GM12878 (cell line): ENCODE measurements at regions not wholly inside any gene's neighbourhood (a gene's known extent, or its start where the extent isn't known, plus 50 kb on each side); places are given as distances from the start of the nearest gene placed in this dataset.

Experiments used
- ATAC-seq: fragments of 200-7000 bp; cut with Tn5 transposase; 3 replicates; pipeline ENCODE4 v1.9.1; 2020; ENCODE audit warnings: mild to moderate bottlenecking, moderate library complexity
- BruUV-seq: library from RNA; stranded (reverse); fragments of 400-500 nt; replicated peaks from 2 replicates; lab custom pipeline; 2021; lab: Mats Ljungman, UMichigan
- CTCF ChIA-PET: fragments of 300-600 bp; sonication (Branson Sonifier 250); formaldehyde crosslinking; extraction: SDS; loops from one replicate; lab custom pipeline; 2021; ENCODE audit warnings: inconsistent platforms; lab: Yijun Ruan, JAX
- POLR2A ChIA-PET: fragments of 350-600 bp; formaldehyde crosslinking; extraction: SDS; loops from one replicate; lab custom pipeline; 2021; ENCODE audit warnings: inconsistent platforms; lab: Charles Lee
- RAD21 ChIA-PET: fragments of 300-600 bp; sonication (Branson Sonifier 250); formaldehyde crosslinking; loops from one replicate; lab custom pipeline; 2023; ENCODE audit warnings: antibody characterized with exemption; ENCODE audit not compliant: unreplicated experiment; lab: Charles Lee
- SMC1A ChIA-PET: fragments of 300-600 bp; sonication (Branson Sonifier 250); formaldehyde crosslinking; loops from one replicate; lab custom pipeline; 2023; ENCODE audit not compliant: unreplicated experiment, uncharacterized antibody; lab: Charles Lee
- DNase-seq: peaks from one replicate; pipeline ENCODE4 v3.0.0-alpha.2; 2011; ENCODE audit warnings: low read depth, low spot score
- FAIRE-seq: peaks from 3 replicates; lab custom pipeline; 2011; peaks lifted over from hg19 to GRCh38; lab: Jason Lieb, UNC
- H2AFZ ChIP-seq: 2 replicates; pipeline ENCODE4 v1.6.0; 2011; ENCODE audit warnings: low read depth, low read length, control low read depth; ENCODE audit not compliant: control insufficient read depth
- H3K27ac ChIP-seq: 2 replicates; pipeline ENCODE4 v1.5.1; 2011; ENCODE audit warnings: control low read depth; ENCODE audit not compliant: control insufficient read depth, insufficient read depth
- H3K27me3 ChIP-seq, 2 experiments: replicated peaks in 1 of 2; 2 replicates each; pipeline versions ENCODE4 v1.6.0 to v1.6.1; 2011; ENCODE audit warnings: low read length in 1 of 2; ENCODE audit not compliant: control insufficient read depth in 2 of 2, insufficient read depth in 2 of 2
- H3K36me3 ChIP-seq, 2 experiments: 2 replicates each; pipeline ENCODE4 v1.5.1; 2011; ENCODE audit warnings: low read length in 1 of 2; ENCODE audit not compliant: control insufficient read depth in 2 of 2, insufficient read depth in 2 of 2
- H3K4me1 ChIP-seq: 2 replicates; pipeline ENCODE4 v1.6.1; 2011; ENCODE audit warnings: mild to moderate bottlenecking, low read length, moderate library complexity, mixed read lengths; ENCODE audit not compliant: control insufficient read depth, insufficient read depth
- H3K4me2 ChIP-seq: 2 replicates; pipeline ENCODE4 v1.6.0; 2011; ENCODE audit warnings: control low read depth; ENCODE audit not compliant: control insufficient read depth, insufficient read depth
- H3K4me3 ChIP-seq: fragments of 200-600 bp; sonication (generic); 2 replicates; pipeline ENCODE4 v1.5.1; 2016
- H3K79me2 ChIP-seq: 2 replicates; pipeline ENCODE4 v1.6.0; 2011; ENCODE audit warnings: low read length; ENCODE audit not compliant: control insufficient read depth, insufficient read depth
- H3K9ac ChIP-seq: 2 replicates; pipeline ENCODE4 v1.8.0; 2011; ENCODE audit warnings: low read length, control low read depth, mixed read lengths; ENCODE audit not compliant: control insufficient read depth, insufficient read depth
- H3K9me3 ChIP-seq: replicated peaks from 3 replicates; pipeline ENCODE4 v1.5.1; 2011; ENCODE audit warnings: mild to moderate bottlenecking, low read length; ENCODE audit not compliant: control insufficient read depth, insufficient read depth
- H4K20me1 ChIP-seq: 2 replicates; pipeline ENCODE4 v1.6.0; 2011; ENCODE audit not compliant: control insufficient read depth, insufficient read depth
- CBFB ChIP-seq: IDR thresholded peaks from 2 replicates; pipeline ENCODE4 v1.6.1; 2016; ENCODE audit warnings: antibody characterized with exemption, low read depth
- ESRRA ChIP-seq: IDR thresholded peaks from 2 replicates; pipeline ENCODE4 v1.6.1; 2012; ENCODE audit warnings: mild to moderate bottlenecking, low read length, improper control_type of control experiment
- FOS ChIP-seq: IDR thresholded peaks from 3 replicates; pipeline ENCODE4 v1.6.1; 2011; ENCODE audit warnings: borderline replicate concordance; ENCODE audit not compliant: insufficient read length; ENCODE audit errors: extremely low read depth
- HCFC1 ChIP-seq: fragments of 150-350 bp; IDR thresholded peaks from 2 replicates; pipeline ENCODE4 v1.6.1; 2014; ENCODE audit warnings: low read length
- MEF2B ChIP-seq: fragments of 450-650 bp; IDR thresholded peaks from 2 replicates; pipeline ENCODE4 v1.6.1; 2018; ENCODE audit warnings: mild to moderate bottlenecking, moderate library complexity; ENCODE audit not compliant: partially characterized antibody, poor library complexity, severe bottlenecking
- RCOR1 ChIP-seq: conservative IDR thresholded peaks from 2 replicates; pipeline ENCODE4 v1.6.1; 2012; ENCODE audit warnings: low read depth, low read length, improper control_type of control experiment
- TCF12 ChIP-seq: IDR thresholded peaks from 2 replicates; pipeline ENCODE4 v1.6.1; 2011; ENCODE audit warnings: low read depth, mild to moderate bottlenecking, low read length
- ZNF24 ChIP-seq: fragments of 450-650 bp; IDR thresholded peaks from 2 replicates; pipeline ENCODE4 v1.6.1; 2017; ENCODE audit warnings: antibody characterized with exemption, mild to moderate bottlenecking
- WGBS: methylation state at CpG from one replicate; pipeline ENCODE4 v1.1.6; 2016; ENCODE audit warnings: low lambda C conversion rate; ENCODE audit not compliant: insufficient replicate concordance, insufficient coverage; ENCODE audit errors: missing lambda C conversion rate; 5-methylcytosine and 5-hydroxymethylcytosine counted together
- in situ Hi-C: fragments of 300-500 bp; cut with MboI; formaldehyde crosslinking; loops from 9 replicates; pipeline ENCODE4 v1.14.3; 2018; ENCODE audit warnings: mixed read lengths
- intact Hi-C: fragments of 100-400 bp; cut with micrococcal nuclease; formaldehyde crosslinking; loops from one replicate; pipeline ENCODE4 v1.14.2; 2022; ENCODE audit not compliant: unreplicated experiment
- TF ChIP-seq, protein P1 (sequence below): IDR thresholded peaks from 2 replicates; pipeline ENCODE4 v1.6.1; 2012; ENCODE audit warnings: low read depth, low read length, improper control_type of control experiment

DNA sequence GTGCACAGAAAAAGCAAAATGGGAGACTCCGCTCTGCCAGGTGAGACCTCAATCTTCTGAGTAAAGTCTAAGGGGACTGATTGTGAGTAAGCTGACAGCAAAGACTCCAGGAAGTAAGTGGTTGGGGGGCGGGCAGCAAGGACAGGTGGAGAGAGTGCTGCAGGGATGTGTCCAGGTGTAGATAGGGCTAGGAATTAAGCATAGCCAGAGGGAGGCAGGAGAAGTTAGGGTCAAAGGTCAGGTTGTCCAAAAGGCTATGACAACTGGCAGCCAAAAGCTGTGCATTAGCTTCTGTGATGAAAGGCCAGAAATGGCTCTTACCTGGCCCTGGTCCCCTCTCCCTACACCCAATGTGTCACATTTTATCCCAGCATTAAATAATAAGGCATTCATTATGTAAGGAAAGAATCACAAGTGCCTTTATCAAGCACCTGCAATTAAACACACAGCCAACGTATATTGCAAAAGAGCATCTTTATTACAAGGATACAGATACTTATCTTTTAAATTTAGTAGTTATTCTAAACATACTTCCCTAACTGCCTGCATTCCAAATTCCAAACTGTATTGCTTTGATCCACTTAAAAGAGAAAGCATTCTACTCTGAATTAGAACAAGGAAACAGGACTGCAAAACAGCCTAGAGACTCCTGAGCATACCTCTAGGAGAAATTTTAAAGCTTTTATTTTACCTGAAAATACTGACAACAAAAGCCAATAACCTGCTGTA is 247.9 kb downstream of the IRS1 start:
- BruUV-seq, result no TSS peak
- ATAC-seq, result no peak
- Histone ChIP-seq H3K36me3 (no peaks in the 10 kb centered on the region), H3K79me2 (no peaks in the 10 kb centered on the region), H3K4me3 (no peak overlapping the region), H3K9me3 (no peaks in the 10 kb centered on the region), H3K27ac (no peak overlapping the region), H3K4me2 (no peak overlapping the region), H3K27me3 (no peaks in the 10 kb centered on the region), H2AFZ (no peak overlapping the region), H3K4me1 (no peaks in the 10 kb centered on the region), H4K20me1 (no peaks in the 10 kb centered on the region), H3K9ac (no peak overlapping the region)
- POLR2A ChIA-PET, result no interaction called here
- RAD21 ChIA-PET, result no interaction called here
- TF ChIP-seq, protein P1, sequence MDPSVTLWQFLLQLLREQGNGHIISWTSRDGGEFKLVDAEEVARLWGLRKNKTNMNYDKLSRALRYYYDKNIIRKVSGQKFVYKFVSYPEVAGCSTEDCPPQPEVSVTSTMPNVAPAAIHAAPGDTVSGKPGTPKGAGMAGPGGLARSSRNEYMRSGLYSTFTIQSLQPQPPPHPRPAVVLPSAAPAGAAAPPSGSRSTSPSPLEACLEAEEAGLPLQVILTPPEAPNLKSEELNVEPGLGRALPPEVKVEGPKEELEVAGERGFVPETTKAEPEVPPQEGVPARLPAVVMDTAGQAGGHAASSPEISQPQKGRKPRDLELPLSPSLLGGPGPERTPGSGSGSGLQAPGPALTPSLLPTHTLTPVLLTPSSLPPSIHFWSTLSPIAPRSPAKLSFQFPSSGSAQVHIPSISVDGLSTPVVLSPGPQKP, result no peak
- TF ChIP-seq ZNF24 (no peak), FOS (no peak), ESRRA (no peak), MEF2B (no peak), CBFB (no peak), RCOR1 (no peak), HCFC1 (no peak), TCF12 (no peak)
- CTCF ChIA-PET, result interaction anchor here (0.6 to 0.8 kb wide), 2 partner anchors 10 to 1095 kb away, joined by 3 read pairs; no protein-coding TSS in a partner anchor
- 33% methylated on average over 3 of the region's 3 CpGs for WGBS
- in situ Hi-C loops (no loop called here), intact Hi-C loops (no loop called here)
- SMC1A ChIA-PET, result no interaction called here
- no peak for FAIRE-seq
- DNase-seq, result no peak
